Endothelial cell of umbilical vein (primary cell): ENCODE measurements at regions not wholly inside any gene's neighbourhood (a gene's known extent, or its start where the extent isn't known, plus 50 kb on each side); places are given as distances from the start of the nearest gene placed in this dataset.

Experiments used
- BruUV-seq: library from RNA; stranded (reverse); fragments of 400-500 nt; replicated peaks from 2 replicates; lab custom pipeline; 2021; lab: Mats Ljungman, UMichigan
- CTCF ChIA-PET: fragments of 300-600, 350-600 bp; sonication (Branson Sonifier 250); formaldehyde crosslinking; loops from one replicate; lab custom pipeline; 2021; ENCODE audit warnings: antibody characterized with exemption, inconsistent platforms; lab: Charles Lee
- POLR2A ChIA-PET: fragments of 300-600, 350-600 bp; sonication (Branson Sonifier 250); formaldehyde crosslinking; loops from one replicate; lab custom pipeline; 2021; ENCODE audit warnings: antibody characterized with exemption, inconsistent platforms; lab: Charles Lee
- DNase-seq: peaks from one replicate; pipeline ENCODE4 v3.0.0-alpha.2; 2011; ENCODE audit warnings: low read depth, low spot score
- FAIRE-seq: peaks from 2 replicates; lab custom pipeline; 2011; peaks lifted over from hg19 to GRCh38; lab: Jason Lieb, UNC
- H2AFZ ChIP-seq: 2 replicates; pipeline ENCODE4 v1.6.0; 2012; ENCODE audit warnings: low read depth, low read length, control low read depth, inconsistent platforms
- H3K27ac ChIP-seq: 2 replicates; pipeline ENCODE4 v1.5.1; 2011; ENCODE audit warnings: low read depth, mild to moderate bottlenecking, control low read depth, low read length, moderate library complexity; ENCODE audit not compliant: insufficient read depth
- H3K27me3 ChIP-seq, 2 experiments: 2 replicates each; pipeline versions ENCODE4 v1.6.0 to v1.6.1; 2011; ENCODE audit warnings: low read length in 2 of 2, mixed read lengths in 1 of 2; ENCODE audit not compliant: control insufficient read depth in 2 of 2, insufficient read depth in 2 of 2
- H3K36me3 ChIP-seq, 2 experiments: 2 replicates in 1 of 2; 3 replicates in 1 of 2; pipeline ENCODE4 v1.5.1; 2011; ENCODE audit warnings: low read length in 2 of 2, mild to moderate bottlenecking in 1 of 2, moderate library complexity in 1 of 2; ENCODE audit not compliant: control insufficient read depth in 2 of 2, insufficient read depth in 2 of 2; ENCODE audit errors: extremely low read depth in 1 of 2
- H3K4me1 ChIP-seq: 3 replicates; pipeline ENCODE4 v1.5.1; 2011; ENCODE audit warnings: mild to moderate bottlenecking, low read length; ENCODE audit not compliant: control insufficient read depth, insufficient read depth; ENCODE audit errors: extremely low read depth
- H3K4me2 ChIP-seq: 2 replicates; pipeline ENCODE4 v1.6.1; 2011; ENCODE audit warnings: low read length, control low read depth, mixed read lengths; ENCODE audit not compliant: insufficient read depth
- H3K4me3 ChIP-seq, 3 experiments: fragments of 200-600 bp in 1 of 3; sonication (generic), shearing (Covaris generic) in 1 of 3; replicated peaks in 1 of 3; 2 replicates each; pipeline ENCODE4 v1.5.1; 2011 to 2016; ENCODE audit warnings: control low read depth in 3 of 3, low read length in 3 of 3, mild to moderate bottlenecking in 2 of 3, inconsistent platforms in 1 of 3, low read depth in 1 of 3, moderate library complexity in 1 of 3; ENCODE audit not compliant: insufficient read depth in 1 of 3
- H3K79me2 ChIP-seq: 2 replicates; pipeline ENCODE4 v1.6.0; 2012; ENCODE audit warnings: low read length, inconsistent platforms; ENCODE audit not compliant: control insufficient read depth, insufficient read depth
- H3K9ac ChIP-seq: replicated peaks from 2 replicates; pipeline ENCODE3; 2011; ENCODE audit warnings: low read length, control low read depth; ENCODE audit not compliant: insufficient read depth; ENCODE audit errors: extremely low read depth
- H3K9me1 ChIP-seq: replicated peaks from 3 replicates; pipeline ENCODE4 v1.6.0; 2011; ENCODE audit warnings: mild to moderate bottlenecking, low read length; ENCODE audit not compliant: control insufficient read depth, insufficient read depth; ENCODE audit errors: extremely low read depth
- H3K9me3 ChIP-seq: replicated peaks from 2 replicates; pipeline ENCODE4 v1.5.1; 2012; ENCODE audit warnings: low read length, inconsistent platforms; ENCODE audit not compliant: control insufficient read depth, insufficient read depth
- H4K20me1 ChIP-seq: replicated peaks from 2 replicates; pipeline ENCODE3; 2011; ENCODE audit warnings: mild to moderate bottlenecking, low read length; ENCODE audit not compliant: control insufficient read depth, insufficient read depth; ENCODE audit errors: extremely low read depth
- CTCF ChIP-seq, 2 donors: IDR thresholded peaks; 1 replicate in 1 of 2; 2 replicates in 1 of 2; pipeline ENCODE4 v1.5.1; 2011; ENCODE audit warnings: low read length in 2 of 2, mild to moderate bottlenecking in 2 of 2, moderate library complexity in 2 of 2, control low read depth in 1 of 2, inconsistent platforms in 1 of 2, low read depth in 1 of 2; ENCODE audit not compliant: insufficient read depth in 1 of 2; ENCODE audit errors: extremely low read depth in 1 of 2
- EZH2 ChIP-seq: IDR thresholded peaks from 2 replicates; pipeline ENCODE4 v1.6.1; 2012; ENCODE audit warnings: borderline replicate concordance, low read depth, mild to moderate bottlenecking, moderate library complexity, low read length, inconsistent platforms; ENCODE audit not compliant: severe bottlenecking
- FOS ChIP-seq: IDR thresholded peaks from 2 replicates; pipeline ENCODE4 v1.6.1; 2011; ENCODE audit warnings: mild to moderate bottlenecking, low read length, moderate library complexity, borderline replicate concordance; ENCODE audit not compliant: insufficient read depth
- GATA2 ChIP-seq: IDR thresholded peaks from 2 replicates; pipeline ENCODE4 v1.7.0; 2011; ENCODE audit warnings: low read depth, mild to moderate bottlenecking, moderate library complexity, mixed read lengths, low read length; ENCODE audit not compliant: insufficient read length, insufficient read depth
- JUN ChIP-seq: IDR thresholded peaks from 2 replicates; pipeline ENCODE4 v1.6.1; 2011; ENCODE audit warnings: borderline replicate concordance, low read depth; ENCODE audit not compliant: insufficient read length, insufficient read depth
- MAX ChIP-seq: IDR thresholded peaks from 2 replicates; pipeline ENCODE4 v1.6.1; 2011; ENCODE audit not compliant: insufficient read depth, insufficient read length
- MYC ChIP-seq: IDR thresholded peaks from one replicate; pipeline ENCODE4 v1.6.1; 2011; ENCODE audit warnings: mild to moderate bottlenecking, low read depth, low read length
- POLR2A ChIP-seq: IDR thresholded peaks from 2 replicates; pipeline ENCODE4 v1.6.1; 2012; ENCODE audit warnings: low read depth, mild to moderate bottlenecking, control low read depth, low read length
- POLR2AphosphoS5 ChIP-seq: IDR thresholded peaks from 2 replicates; pipeline ENCODE4 v1.6.1; 2012; ENCODE audit warnings: low read depth, mild to moderate bottlenecking, control low read depth, low read length, moderate library complexity; ENCODE audit not compliant: insufficient read depth
- dilution Hi-C: fragments of 300-500 bp; cut with MboI; formaldehyde crosslinking; loops from one replicate; pipeline ENCODE4 v1.15.0; 2019; ENCODE audit warnings: low sequenced_read_pairs; ENCODE audit not compliant: extremely low pct_ligation_motif_present
- intact Hi-C: fragments of 100-400 bp; cut with micrococcal nuclease; formaldehyde crosslinking; loops from one replicate; pipeline ENCODE4 v1.10.0; 2022

GRCh38 chr15:69887553-69887952 lies 210.2 kb downstream of the TLE3 start:
- H3K9me3 ChIP-seq = no peaks in the 10 kb centered on the region
- no peak for DNase-seq
- H3K4me3 ChIP-seq = no peak overlapping the region
- no peaks in the 10 kb centered on the region for H3K36me3 ChIP-seq
- no peak overlapping the region for H2AFZ ChIP-seq
- H3K9ac ChIP-seq = no peak overlapping the region
- ChIA-PET POLR2A (no interaction called here), CTCF (interaction anchor here (1.8 kb wide), 1 partner anchor 12 kb away, joined by 4 read pairs; no protein-coding TSS in a partner anchor)
- dilution Hi-C loops = no loop called here
- H3K27ac ChIP-seq = no peak overlapping the region
- no peaks in the 10 kb centered on the region for H4K20me1 ChIP-seq
- no peaks in the 10 kb centered on the region for H3K79me2 ChIP-seq
- H3K9me1 ChIP-seq = no peaks in the 10 kb centered on the region
- no TSS peak for BruUV-seq
- intact Hi-C loops = no loop called here
- TF ChIP-seq POLR2A (no peak), EZH2 (no peak), CTCF (IDR thresholded peaks at IDR 0.05; ENCODE audit: extremely low read depth in 1 of 2, insufficient read depth in 1 of 2, low read depth in 1 of 2, low read length in 2 of 2) (no peak), FOS (no peak), GATA2 (no peak), MYC (no peak), JUN (no peak), POLR2AphosphoS5 (no peak), MAX (no peak)
- H3K27me3 ChIP-seq = no peaks in the 10 kb centered on the region
- H3K4me2 ChIP-seq = no peak overlapping the region
- no peaks in the 10 kb centered on the region for H3K4me1 ChIP-seq
- no peak for FAIRE-seq
